Breast epithelium (tissue), 3 donors: ENCODE measurements at regions not wholly inside any gene's neighbourhood (a gene's known extent, or its start where the extent isn't known, plus 50 kb on each side); places are given as distances from the start of the nearest gene placed in this dataset.

ENCODE experiments used
- POLR2A ChIP-seq: fragments of 450-650 bp; IDR thresholded peaks from one replicate; pipeline ENCODE4 v1.6.1; 2016; ENCODE audit warnings: antibody characterized with exemption, mild to moderate bottlenecking, moderate library complexity
- TF ChIP-seq, protein P1 (sequence below), 3 donors: fragments of 450-650 bp; IDR thresholded peaks; one replicate each; pipeline ENCODE4 v1.5.1; 2016 to 2017; ENCODE audit warnings: antibody characterized with exemption in 3 of 3, mild to moderate bottlenecking in 3 of 3, moderate library complexity in 3 of 3

DNA sequence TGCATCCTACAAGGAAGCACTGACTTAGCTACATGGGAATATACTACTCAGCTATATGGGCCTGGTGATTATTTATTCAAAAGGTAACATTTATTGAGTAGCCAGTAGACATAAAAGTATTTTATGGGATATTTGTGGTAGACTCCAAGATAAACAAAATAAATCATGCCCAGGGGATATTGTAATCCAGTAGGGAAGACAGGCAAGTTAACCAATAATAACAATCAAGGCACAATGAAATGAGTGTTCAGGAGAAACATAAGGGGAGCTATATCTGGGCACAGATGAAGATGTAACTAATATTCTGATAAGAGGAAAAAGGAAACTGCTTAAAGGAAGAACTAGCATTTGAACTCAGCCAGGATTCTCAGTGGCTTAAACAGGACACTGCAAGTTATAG lies 161.4 kb upstream of the MTNR1B start:
- TF ChIP-seq, protein P1, sequence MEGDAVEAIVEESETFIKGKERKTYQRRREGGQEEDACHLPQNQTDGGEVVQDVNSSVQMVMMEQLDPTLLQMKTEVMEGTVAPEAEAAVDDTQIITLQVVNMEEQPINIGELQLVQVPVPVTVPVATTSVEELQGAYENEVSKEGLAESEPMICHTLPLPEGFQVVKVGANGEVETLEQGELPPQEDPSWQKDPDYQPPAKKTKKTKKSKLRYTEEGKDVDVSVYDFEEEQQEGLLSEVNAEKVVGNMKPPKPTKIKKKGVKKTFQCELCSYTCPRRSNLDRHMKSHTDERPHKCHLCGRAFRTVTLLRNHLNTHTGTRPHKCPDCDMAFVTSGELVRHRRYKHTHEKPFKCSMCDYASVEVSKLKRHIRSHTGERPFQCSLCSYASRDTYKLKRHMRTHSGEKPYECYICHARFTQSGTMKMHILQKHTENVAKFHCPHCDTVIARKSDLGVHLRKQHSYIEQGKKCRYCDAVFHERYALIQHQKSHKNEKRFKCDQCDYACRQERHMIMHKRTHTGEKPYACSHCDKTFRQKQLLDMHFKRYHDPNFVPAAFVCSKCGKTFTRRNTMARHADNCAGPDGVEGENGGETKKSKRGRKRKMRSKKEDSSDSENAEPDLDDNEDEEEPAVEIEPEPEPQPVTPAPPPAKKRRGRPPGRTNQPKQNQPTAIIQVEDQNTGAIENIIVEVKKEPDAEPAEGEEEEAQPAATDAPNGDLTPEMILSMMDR (IDR thresholded peaks at IDR 0.05) = no peak
- no peak for TF ChIP-seq POLR2A
